HepG2 (cell line): ENCODE measurements at regions not wholly inside any gene's neighbourhood (a gene's known extent, or its start where the extent isn't known, plus 50 kb on each side); places are given as distances from the start of the nearest gene placed in this dataset.

Source experiments
- ATAC-seq: fragments of 200-7000 bp; cut with Tn5 transposase; 3 replicates; pipeline ENCODE4 v1.9.1; 2020; ENCODE audit warnings: mild to moderate bottlenecking, moderate library complexity
- BruUV-seq: library from RNA; stranded (reverse); fragments of 400-500 nt; replicated peaks from 2 replicates; lab custom pipeline; 2021; lab: Mats Ljungman, UMichigan
- CTCF ChIA-PET: fragments of 300-600 bp; formaldehyde crosslinking; extraction: SDS; loops from one replicate; lab custom pipeline; 2021; ENCODE audit warnings: low total read pairs, inconsistent platforms, low intra/inter-chr PET ratio; lab: Yijun Ruan, JAX
- POLR2A ChIA-PET: fragments of 350-600 bp; sonication (Branson Sonifier 250); formaldehyde crosslinking; loops from one replicate; lab custom pipeline; 2020; ENCODE audit warnings: antibody characterized with exemption, inconsistent platforms; lab: Yijun Ruan, JAX
- DNase-seq: peaks from one replicate; pipeline ENCODE4 v3.0.0-alpha.2; 2015; ENCODE audit warnings: low spot score
- FAIRE-seq: peaks from 3 replicates; lab custom pipeline; 2011; peaks lifted over from hg19 to GRCh38; lab: Jason Lieb, UNC
- H2AFZ ChIP-seq: one replicate; pipeline ENCODE4 v1.6.1; 2011; ENCODE audit warnings: low read length, inconsistent platforms
- H3K27ac ChIP-seq: fragments of 300-600 bp; 3 replicates; pipeline ENCODE4 v1.8.0; 2011; ENCODE audit warnings: mixed run types, mild to moderate bottlenecking, mixed read lengths, low read length, inconsistent platforms; ENCODE audit not compliant: insufficient read depth; ENCODE audit errors: extremely low read length
- H3K27me3 ChIP-seq, 2 experiments: fragments of 200-600 bp in 1 of 2; 2 replicates in 1 of 2; 3 replicates in 1 of 2; pipeline versions ENCODE4 v1.6.0 to v1.8.0; 2011; ENCODE audit warnings: low read length in 2 of 2, mild to moderate bottlenecking in 2 of 2, moderate library complexity in 2 of 2, inconsistent platforms in 1 of 2; ENCODE audit not compliant: insufficient read depth in 2 of 2, control insufficient read depth in 1 of 2
- H3K36me3 ChIP-seq, 2 experiments: fragments of 200-600 bp in 1 of 2; replicated peaks in 1 of 2; 2 replicates in 1 of 2; 3 replicates in 1 of 2; pipeline versions ENCODE4 v1.5.1 to v1.8.0; 2011; ENCODE audit warnings: low read length in 2 of 2, inconsistent platforms in 1 of 2; ENCODE audit not compliant: insufficient read depth in 2 of 2, control insufficient read depth in 1 of 2
- H3K4me1 ChIP-seq: 2 replicates; pipeline ENCODE4 v1.5.1; 2012; ENCODE audit warnings: low read length, inconsistent platforms; ENCODE audit not compliant: insufficient read depth
- H3K4me2 ChIP-seq: 2 replicates; pipeline ENCODE4 v1.6.0; 2011; ENCODE audit warnings: low read depth, low read length, inconsistent platforms
- H3K4me3 ChIP-seq, 3 experiments: fragments of 200-600 bp in 1 of 3; sonication (generic), shearing (Covaris generic) in 1 of 3; replicated peaks in 1 of 3; 2 replicates each; pipeline ENCODE4 v1.5.1; 2011 to 2016; ENCODE audit warnings: low read length in 3 of 3, inconsistent platforms in 2 of 3, low read depth in 2 of 3, mild to moderate bottlenecking in 2 of 3, control low read depth in 1 of 3, mixed read lengths in 1 of 3; ENCODE audit not compliant: insufficient read depth in 1 of 3
- H3K79me2 ChIP-seq: one replicate; pipeline ENCODE4 v1.6.1; 2011; ENCODE audit warnings: low read length, inconsistent platforms; ENCODE audit not compliant: insufficient read depth
- H3K9ac ChIP-seq: 2 replicates; pipeline ENCODE4 v1.6.0; 2011; ENCODE audit warnings: mild to moderate bottlenecking, low read depth, low read length, inconsistent platforms; ENCODE audit not compliant: insufficient read depth
- H3K9me3 ChIP-seq: 2 replicates; pipeline ENCODE4 v1.5.1; 2012; ENCODE audit warnings: mild to moderate bottlenecking, low read length
- H4K20me1 ChIP-seq: 2 replicates; pipeline ENCODE4 v1.6.0; 2011; ENCODE audit warnings: inconsistent platforms, mild to moderate bottlenecking, low read length, moderate library complexity; ENCODE audit not compliant: insufficient read depth
- ARHGAP35 ChIP-seq: sonication (generic); formaldehyde crosslinking; IDR thresholded peaks from 2 replicates; pipeline ENCODE4 v1.9.0; 2022; ENCODE audit warnings: mild to moderate bottlenecking, inconsistent platforms, moderate library complexity, missing genetic modification reagents, borderline replicate concordance
- GPN1 ChIP-seq: sonication (generic); formaldehyde crosslinking; IDR thresholded peaks from 2 replicates; pipeline ENCODE4 v1.5.1; 2020; ENCODE audit warnings: missing genetic modification reagents, borderline replicate concordance
- HOXA9 ChIP-seq: sonication (generic); formaldehyde crosslinking; IDR thresholded peaks from 2 replicates; pipeline ENCODE4 v1.8.1; 2022; ENCODE audit warnings: missing genetic modification reagents, mild to moderate bottlenecking, moderate library complexity, borderline replicate concordance
- MYC ChIP-seq: sonication (generic); formaldehyde crosslinking; IDR thresholded peaks from 2 replicates; pipeline ENCODE4 v1.9.0; 2021; ENCODE audit warnings: missing genetic modification reagents, borderline replicate concordance
- SYNCRIP ChIP-seq: fragments of 200-400 bp; formaldehyde crosslinking; IDR thresholded peaks from 2 replicates; pipeline ENCODE4 v1.6.1; 2018; ENCODE audit warnings: mild to moderate bottlenecking, low read depth, low read length; ENCODE audit not compliant: insufficient read depth
- TARDBP ChIP-seq: sonication (generic); formaldehyde crosslinking; IDR thresholded peaks from 2 replicates; pipeline ENCODE4 v1.8.0; 2022; ENCODE audit warnings: mild to moderate bottlenecking, missing genetic modification reagents
- YEATS2 ChIP-seq: sonication (generic); formaldehyde crosslinking; IDR thresholded peaks from 2 replicates; pipeline ENCODE4 v1.4.0; 2020; ENCODE audit warnings: missing genetic modification reagents, borderline replicate concordance
- ZMYM4 ChIP-seq: sonication (generic); formaldehyde crosslinking; IDR thresholded peaks from 2 replicates; pipeline ENCODE4 v1.8.1; 2023; ENCODE audit warnings: mild to moderate bottlenecking, missing genetic modification reagents
- ZNF143 ChIP-seq: sonication (generic); formaldehyde crosslinking; IDR thresholded peaks from 2 replicates; pipeline ENCODE4 v1.4.0; 2020; ENCODE audit warnings: missing genetic modification reagents
- ZNF713 ChIP-seq: sonication (generic); formaldehyde crosslinking; IDR thresholded peaks from 2 replicates; pipeline ENCODE4 v1.4.0; 2020; ENCODE audit warnings: mild to moderate bottlenecking, missing genetic modification reagents
- ZNF776 ChIP-seq: sonication (generic); formaldehyde crosslinking; IDR thresholded peaks from 2 replicates; pipeline ENCODE4 v1.4.0; 2020; ENCODE audit warnings: mild to moderate bottlenecking, missing genetic modification reagents
- WGBS: methylation state at CpG from one replicate; pipeline ENCODE4 v1.1.6; 2017; ENCODE audit warnings: low lambda C conversion rate; 5-methylcytosine and 5-hydroxymethylcytosine counted together
- in situ Hi-C: cut with HindIII; loops from 2 replicates; pipeline ENCODE4 v1.10.0; 2017; ENCODE audit warnings: low pct_unique_long_range_greater_than_20kb; ENCODE audit not compliant: extremely low pct_ligation_motif_present
- intact Hi-C: fragments of 100-400 bp; cut with micrococcal nuclease; formaldehyde crosslinking; loops from one replicate; pipeline ENCODE4 v1.10.0; 2022; ENCODE audit not compliant: unreplicated experiment
- TF ChIP-seq, protein P1 (sequence below): sonication (generic); formaldehyde crosslinking; IDR thresholded peaks from 2 replicates; pipeline ENCODE4 v1.4.0; 2020; ENCODE audit warnings: low read depth, mild to moderate bottlenecking, missing genetic modification reagents
- TF ChIP-seq, protein P2 (sequence below): sonication (generic); formaldehyde crosslinking; IDR thresholded peaks from 2 replicates; pipeline ENCODE4 v1.9.0; 2021; ENCODE audit warnings: missing genetic modification reagents, mild to moderate bottlenecking, borderline replicate concordance
- TF ChIP-seq, protein P3 (sequence below): sonication (generic); formaldehyde crosslinking; IDR thresholded peaks from 2 replicates; pipeline ENCODE4 v1.4.0; 2020; ENCODE audit warnings: mild to moderate bottlenecking, missing genetic modification reagents
- TF ChIP-seq, protein P4 (sequence below): sonication (generic); formaldehyde crosslinking; IDR thresholded peaks from 2 replicates; pipeline ENCODE4 v1.8.0; 2022; ENCODE audit warnings: mild to moderate bottlenecking, missing genetic modification reagents, borderline replicate concordance
- TF ChIP-seq, protein P5 (sequence below): sonication (generic); formaldehyde crosslinking; IDR thresholded peaks from 2 replicates; pipeline ENCODE4 v1.9.0; 2021; ENCODE audit warnings: missing genetic modification reagents, mild to moderate bottlenecking, borderline replicate concordance
- TF ChIP-seq, protein P6 (sequence below): sonication (generic); formaldehyde crosslinking; IDR thresholded peaks from 2 replicates; pipeline ENCODE4 v1.8.1; 2023; ENCODE audit warnings: mild to moderate bottlenecking, missing genetic modification reagents, borderline replicate concordance

DNA sequence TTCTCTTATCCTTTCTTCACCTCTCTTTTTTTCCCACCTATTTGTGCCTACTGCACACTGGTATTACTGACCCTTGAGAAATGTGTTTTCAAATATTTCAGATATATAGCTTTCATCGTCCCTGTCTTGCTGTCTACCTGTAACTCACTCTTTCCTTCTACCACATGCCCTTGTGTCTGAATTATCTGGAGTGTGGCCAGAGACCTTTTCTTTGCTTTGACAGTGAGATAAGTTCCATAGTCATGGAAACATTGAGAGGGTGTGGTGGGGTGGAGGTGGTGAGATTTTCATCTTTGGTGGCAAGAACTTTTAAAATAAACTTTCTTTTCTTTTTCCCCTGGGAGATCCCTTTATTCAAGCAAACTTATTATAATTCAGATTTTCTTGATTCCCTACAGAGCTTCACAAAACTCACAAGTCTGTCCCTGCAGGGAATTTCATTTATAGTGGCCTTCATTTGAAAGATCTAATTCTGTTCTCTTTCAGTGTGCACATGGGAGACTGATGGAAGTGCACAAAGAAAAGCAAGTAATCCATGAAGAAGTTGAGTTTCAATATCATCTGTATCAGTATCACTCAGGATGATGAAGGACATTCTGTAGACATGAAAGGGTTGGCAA is 95.7 kb downstream of the SH2D1A start (continued):
- TF ChIP-seq ZNF776 (CRISPR knock-in tag) (no peak), MYC (CRISPR knock-in tag) (no peak), GPN1 (CRISPR knock-in tag) (no peak), YEATS2 (CRISPR knock-in tag) (no peak), HOXA9 (CRISPR knock-in tag) (no peak)
- TF ChIP-seq, protein P1, sequence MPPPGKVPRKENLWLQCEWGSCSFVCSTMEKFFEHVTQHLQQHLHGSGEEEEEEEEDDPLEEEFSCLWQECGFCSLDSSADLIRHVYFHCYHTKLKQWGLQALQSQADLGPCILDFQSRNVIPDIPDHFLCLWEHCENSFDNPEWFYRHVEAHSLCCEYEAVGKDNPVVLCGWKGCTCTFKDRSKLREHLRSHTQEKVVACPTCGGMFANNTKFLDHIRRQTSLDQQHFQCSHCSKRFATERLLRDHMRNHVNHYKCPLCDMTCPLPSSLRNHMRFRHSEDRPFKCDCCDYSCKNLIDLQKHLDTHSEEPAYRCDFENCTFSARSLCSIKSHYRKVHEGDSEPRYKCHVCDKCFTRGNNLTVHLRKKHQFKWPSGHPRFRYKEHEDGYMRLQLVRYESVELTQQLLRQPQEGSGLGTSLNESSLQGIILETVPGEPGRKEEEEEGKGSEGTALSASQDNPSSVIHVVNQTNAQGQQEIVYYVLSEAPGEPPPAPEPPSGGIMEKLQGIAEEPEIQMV = no peak
- TF ChIP-seq, protein P2, sequence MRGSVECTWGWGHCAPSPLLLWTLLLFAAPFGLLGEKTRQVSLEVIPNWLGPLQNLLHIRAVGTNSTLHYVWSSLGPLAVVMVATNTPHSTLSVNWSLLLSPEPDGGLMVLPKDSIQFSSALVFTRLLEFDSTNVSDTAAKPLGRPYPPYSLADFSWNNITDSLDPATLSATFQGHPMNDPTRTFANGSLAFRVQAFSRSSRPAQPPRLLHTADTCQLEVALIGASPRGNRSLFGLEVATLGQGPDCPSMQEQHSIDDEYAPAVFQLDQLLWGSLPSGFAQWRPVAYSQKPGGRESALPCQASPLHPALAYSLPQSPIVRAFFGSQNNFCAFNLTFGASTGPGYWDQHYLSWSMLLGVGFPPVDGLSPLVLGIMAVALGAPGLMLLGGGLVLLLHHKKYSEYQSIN (CRISPR knock-in tag) = no peak

DNA sequence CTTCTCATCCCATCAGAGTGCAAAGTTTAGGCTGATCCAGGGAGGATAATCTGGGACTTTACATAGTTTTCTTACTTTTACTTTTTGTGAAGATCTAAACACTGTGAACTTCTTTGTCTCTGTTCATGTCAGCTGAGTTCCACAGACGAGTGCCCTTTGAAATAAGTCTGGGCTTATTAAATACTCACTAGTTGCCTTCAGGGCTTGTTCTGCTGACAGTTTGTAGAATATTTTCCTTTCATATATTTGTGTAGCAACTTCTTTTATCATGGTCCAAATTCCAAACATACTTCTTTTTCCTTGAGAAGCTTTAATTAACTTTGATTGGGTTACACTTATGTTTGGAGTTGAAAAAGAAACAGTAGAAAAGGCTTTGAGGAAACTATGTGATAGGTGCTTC is 109.6 kb downstream of the SH2D1A start:
- Histone ChIP-seq H3K36me3 (no peaks in the 10 kb centered on the region), H3K4me2 (no peak overlapping the region), H3K4me3 (no peak overlapping the region), H4K20me1 (no peaks in the 10 kb centered on the region), H2AFZ (no peak overlapping the region), H3K9ac (no peak overlapping the region), H3K27me3 (no peaks in the 10 kb centered on the region), H3K4me1 (no peaks in the 10 kb centered on the region), H3K27ac (no peak overlapping the region), H3K9me3 (no peaks in the 10 kb centered on the region), H3K79me2 (no peaks in the 10 kb centered on the region)
- no TSS peak for BruUV-seq
- FAIRE-seq (no peak), DNase-seq (no peak), ATAC-seq (no peak)
- intact Hi-C loops (no loop called here), in situ Hi-C loops (no loop called here)
- WGBS = 0% methylated on average over 1 of the region's 1 CpG
- ChIA-PET CTCF (no interaction called here), POLR2A (no interaction called here)
- TF ChIP-seq, protein P3, sequence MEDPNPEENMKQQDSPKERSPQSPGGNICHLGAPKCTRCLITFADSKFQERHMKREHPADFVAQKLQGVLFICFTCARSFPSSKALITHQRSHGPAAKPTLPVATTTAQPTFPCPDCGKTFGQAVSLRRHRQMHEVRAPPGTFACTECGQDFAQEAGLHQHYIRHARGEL (CRISPR knock-in tag) = no peak
- TF ChIP-seq, protein P4, sequence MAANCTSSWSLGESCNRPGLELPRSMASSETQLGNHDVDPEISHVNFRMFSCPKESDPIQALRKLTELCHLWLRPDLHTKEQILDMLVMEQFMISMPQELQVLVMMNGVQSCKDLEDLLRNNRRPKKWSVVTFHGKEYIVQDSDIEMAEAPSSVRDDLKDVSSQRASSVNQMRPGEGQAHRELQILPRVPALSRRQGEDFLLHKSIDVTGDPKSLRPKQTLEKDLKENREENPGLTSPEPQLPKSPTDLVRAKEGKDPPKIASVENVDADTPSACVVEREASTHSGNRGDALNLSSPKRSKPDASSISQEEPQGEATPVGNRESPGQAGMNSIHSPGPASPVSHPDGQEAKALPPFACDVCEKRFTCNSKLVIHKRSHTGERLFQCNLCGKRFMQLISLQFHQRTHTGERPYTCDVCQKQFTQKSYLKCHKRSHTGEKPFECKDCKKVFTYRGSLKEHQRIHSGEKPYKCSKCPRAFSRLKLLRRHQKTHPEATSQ = no peak
- TF ChIP-seq, protein P5, sequence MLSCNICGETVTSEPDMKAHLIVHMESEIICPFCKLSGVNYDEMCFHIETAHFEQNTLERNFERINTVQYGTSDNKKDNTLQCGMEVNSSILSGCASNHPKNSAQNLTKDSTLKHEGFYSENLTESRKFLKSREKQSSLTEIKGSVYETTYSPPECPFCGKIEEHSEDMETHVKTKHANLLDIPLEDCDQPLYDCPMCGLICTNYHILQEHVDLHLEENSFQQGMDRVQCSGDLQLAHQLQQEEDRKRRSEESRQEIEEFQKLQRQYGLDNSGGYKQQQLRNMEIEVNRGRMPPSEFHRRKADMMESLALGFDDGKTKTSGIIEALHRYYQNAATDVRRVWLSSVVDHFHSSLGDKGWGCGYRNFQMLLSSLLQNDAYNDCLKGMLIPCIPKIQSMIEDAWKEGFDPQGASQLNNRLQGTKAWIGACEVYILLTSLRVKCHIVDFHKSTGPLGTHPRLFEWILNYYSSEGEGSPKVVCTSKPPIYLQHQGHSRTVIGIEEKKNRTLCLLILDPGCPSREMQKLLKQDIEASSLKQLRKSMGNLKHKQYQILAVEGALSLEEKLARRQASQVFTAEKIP = no peak
- TF ChIP-seq ZNF713 (CRISPR knock-in tag) (no peak), SYNCRIP (no peak), ZMYM4 (CRISPR knock-in tag) (no peak), ARHGAP35 (CRISPR knock-in tag) (no peak), TARDBP (CRISPR knock-in tag) (no peak), ZNF143 (CRISPR knock-in tag) (no peak)
- TF ChIP-seq, protein P6, sequence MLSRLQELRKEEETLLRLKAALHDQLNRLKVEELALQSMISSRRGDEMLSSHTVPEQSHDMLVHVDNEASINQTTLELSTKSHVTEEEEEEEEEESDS (CRISPR knock-in tag) = no peak
